ENCODE measurements at regions not wholly inside any gene's neighbourhood (a gene's known extent, or its start where the extent isn't known, plus 50 kb on each side); places are given as distances from the start of the nearest gene placed in this dataset.

DNA sequence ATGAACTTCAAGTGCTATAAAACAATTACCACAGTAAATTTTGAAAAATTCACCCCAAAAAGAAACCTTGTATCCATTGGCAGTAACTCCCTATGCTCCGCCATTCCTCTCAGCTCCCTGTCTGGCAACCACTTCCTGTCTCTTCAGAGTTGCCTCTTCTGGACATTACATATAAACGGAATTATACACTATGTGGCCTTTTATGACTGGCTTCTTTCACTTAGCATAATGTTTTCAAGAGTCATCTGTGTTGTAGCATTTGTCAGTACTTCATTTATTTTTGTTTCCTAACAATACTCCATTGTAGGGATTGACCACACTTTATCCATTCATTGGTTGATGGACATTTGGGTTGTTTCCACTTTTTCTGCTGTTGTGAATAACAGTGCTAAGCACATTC, 50.1 kb downstream of the CEP43 start:
- no peak overlapping the region for H3K4me3 ChIP-seq
- no peaks in the 10 kb centered on the region for H3K27me3 ChIP-seq
- peaks cover 4% of the 10 kb centered on the region; the same call in 1 of the 2 replicates for H3K4me1 ChIP-seq
- H3K27ac ChIP-seq: no peak overlapping the region
- peak in 1 of 2 experiments; percentile 27 for DNase-seq
- H3K36me3 ChIP-seq: peaks cover 2% of the 10 kb centered on the region; the same call in 1 of the 2 replicates
- no peaks in the 10 kb centered on the region for H3K9me3 ChIP-seq (replicated peaks)

DNA sequence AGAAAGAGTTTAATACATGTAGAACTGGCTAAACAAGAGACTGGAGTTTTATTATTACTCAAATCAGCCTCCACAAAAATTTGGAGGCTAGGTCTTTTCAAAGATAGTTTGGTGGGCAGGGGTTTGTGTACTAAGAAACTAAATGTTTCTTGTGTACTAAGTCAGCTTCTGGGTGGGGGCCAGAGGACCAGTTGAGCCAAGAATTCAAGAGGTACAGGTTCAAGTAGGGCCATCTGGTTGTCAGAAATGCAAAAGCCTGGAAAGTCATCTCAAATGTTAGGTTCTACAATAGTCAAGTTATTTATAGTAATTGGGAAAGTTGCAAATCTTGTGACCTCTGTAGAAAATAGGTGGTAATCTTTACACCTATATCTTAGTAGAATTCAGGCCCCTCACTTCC, 51.7 kb downstream of the CEP43 start:
- H3K27me3 ChIP-seq: no peaks in the 10 kb centered on the region
- H3K9me3 ChIP-seq (replicated peaks): no peaks in the 10 kb centered on the region
- H3K4me3 ChIP-seq: no peak overlapping the region
- no peak for DNase-seq
- H3K36me3 ChIP-seq: 0 out of 2 replicates have a peak, but pooled peaks cover 2% of the 10 kb centered on the region
- peaks cover 4% of the 10 kb centered on the region; the same call in 1 of the 2 replicates for H3K4me1 ChIP-seq
- H3K27ac ChIP-seq: no peak overlapping the region

DNA sequence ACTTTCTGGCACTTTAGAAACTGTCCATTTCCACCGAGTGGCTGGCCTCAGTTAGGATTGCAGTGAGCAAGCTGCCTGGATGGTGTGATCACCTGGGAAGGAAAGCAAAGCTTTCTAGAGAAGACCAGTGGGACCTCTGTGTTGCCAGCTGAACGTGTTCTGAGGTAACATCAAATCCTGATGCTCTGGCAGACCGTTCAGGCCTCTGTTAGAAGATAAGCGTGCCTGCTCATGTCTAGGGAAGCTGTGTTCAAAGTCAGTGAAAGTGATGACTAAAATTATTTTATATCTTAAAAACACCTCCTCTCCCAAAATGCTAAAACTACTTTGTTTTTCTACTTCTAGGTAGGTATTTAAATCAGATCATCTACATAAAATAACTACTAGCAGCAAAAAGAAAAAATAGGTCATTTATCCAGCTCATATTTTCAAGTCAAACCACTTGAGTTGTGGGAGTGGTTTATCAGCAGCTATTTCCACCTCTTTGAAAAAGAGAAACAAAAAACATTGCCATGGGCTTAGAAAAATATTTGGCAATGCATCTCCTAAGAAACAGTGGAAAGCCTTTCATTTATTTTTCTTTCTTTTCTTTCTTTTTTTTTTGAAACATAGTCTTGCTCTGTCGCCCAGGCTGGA, 54.8 kb downstream of the CEP43 start:
- peaks cover 13% of the 10 kb centered on the region for H3K9me3 ChIP-seq (replicated peaks)
- no peaks in the 10 kb centered on the region for H3K27me3 ChIP-seq
- H3K36me3 ChIP-seq: no peaks in the 10 kb centered on the region
- no peak for DNase-seq
- H3K27ac ChIP-seq: no peak overlapping the region
- no peak overlapping the region for H3K4me3 ChIP-seq
- peaks cover 9% of the 10 kb centered on the region for H3K4me1 ChIP-seq

DNA sequence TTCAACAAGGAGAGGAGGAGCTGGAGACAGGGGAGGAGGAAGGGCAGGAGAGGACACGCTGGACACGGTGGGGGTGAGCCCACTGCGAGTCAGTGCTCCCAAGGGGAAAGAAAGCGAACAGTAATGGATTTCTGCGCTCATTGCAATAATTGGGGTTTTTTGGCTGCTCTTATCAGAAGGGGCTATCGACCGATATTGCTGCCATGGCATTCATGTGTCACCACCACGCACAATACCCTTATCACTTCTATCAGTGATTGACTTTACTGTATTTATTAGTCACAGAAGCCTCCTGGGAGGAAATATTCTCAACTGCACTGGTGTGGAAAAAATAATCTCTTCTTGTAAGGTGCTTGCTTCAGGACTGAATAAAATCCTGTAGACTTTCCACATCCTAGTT, 55.8 kb downstream of the CEP43 start:
- Histone ChIP-seq H3K4me1 (peaks cover 7% of the 10 kb centered on the region), H3K9me3 (replicated peaks) (peaks cover 13% of the 10 kb centered on the region), H3K27ac (no peak overlapping the region), H3K36me3 (no peaks in the 10 kb centered on the region), H3K27me3 (no peaks in the 10 kb centered on the region), H3K4me3 (no peak overlapping the region)
- DNase-seq: no peak

DNA sequence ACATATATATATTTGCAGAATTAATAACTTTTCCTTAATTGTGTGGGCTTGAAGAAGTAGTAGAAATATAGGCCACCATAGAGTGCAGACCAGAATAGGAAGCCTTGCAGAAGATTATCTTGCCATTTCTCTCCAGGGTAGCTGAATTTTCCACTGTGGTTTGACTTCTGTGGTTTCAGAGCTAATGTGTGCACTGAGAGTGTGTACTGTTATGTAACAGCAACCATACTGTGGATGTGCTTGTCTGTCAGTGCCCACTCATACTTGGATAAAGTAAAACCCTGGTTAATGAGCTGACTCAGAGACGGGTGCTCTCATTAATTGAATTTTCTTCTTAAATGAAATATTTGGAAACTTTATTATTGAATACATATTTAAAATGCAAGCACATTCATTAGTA, 57.2 kb downstream of the CEP43 start:
- Histone ChIP-seq H3K27ac (no peak overlapping the region), H3K27me3 (no peaks in the 10 kb centered on the region), H3K36me3 (no peaks in the 10 kb centered on the region), H3K9me3 (replicated peaks) (peaks cover 13% of the 10 kb centered on the region), H3K4me1 (peaks cover 7% of the 10 kb centered on the region), H3K4me3 (no peak overlapping the region)
- peak in 1 of 2 experiments; percentile 38 for DNase-seq

DNA sequence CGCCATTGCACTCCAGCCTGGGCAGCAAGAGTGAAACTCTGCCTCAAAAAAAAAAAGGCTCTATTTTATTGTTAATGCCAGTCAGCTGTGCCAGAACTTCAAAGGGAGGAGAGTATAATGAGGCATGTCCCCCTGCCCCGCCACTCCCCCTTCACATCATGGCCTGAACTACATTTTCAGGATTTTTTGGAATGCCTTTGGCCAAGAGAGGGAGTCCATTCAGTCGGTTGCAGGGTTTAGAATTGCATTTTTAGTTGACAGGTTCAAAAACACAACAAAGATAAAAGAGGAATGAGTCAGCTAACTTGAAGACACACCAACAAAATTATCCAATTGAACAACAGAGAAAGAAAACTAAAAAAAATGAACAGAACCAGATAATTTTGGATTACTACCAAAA, 59.1 kb downstream of the CEP43 start:
- Histone ChIP-seq H3K9me3 (replicated peaks) (peaks cover 13% of the 10 kb centered on the region), H3K36me3 (no peaks in the 10 kb centered on the region), H3K4me3 (no peak overlapping the region), H3K4me1 (peaks cover 7% of the 10 kb centered on the region), H3K27me3 (no peaks in the 10 kb centered on the region), H3K27ac (peak overlapping the region; percentile 5; the same call in 1 of the 2 replicates)
- peak; percentile 49 to 50 for DNase-seq

All from SJCRH30 (cell line).